ENCODE measurements at regions not wholly inside any gene's neighbourhood (a gene's known extent, or its start where the extent isn't known, plus 50 kb on each side); places are given as distances from the start of the nearest gene placed in this dataset.
"Not testable (repeated sequence)": the region's sequence is repeated elsewhere in the genome, so short reads cannot be mapped to it uniquely, and the experiment has no call there.

GRCh38 chrX:130545796-130546195 is 144.0 kb downstream of the RBMX2 start:
- Histone ChIP-seq H3K23me2 (ENCODE audit: low read depth, low read length) (no peaks in the 10 kb centered on the region), H3K18ac (ENCODE audit: extremely low read depth, low read length) (no peak overlapping the region), H2BK120ac (replicated peaks; ENCODE audit: low read depth, low read length) (no peak overlapping the region), H3K79me1 (ENCODE audit: low read depth, low read length) (no peaks in the 10 kb centered on the region), H3K4ac (replicated peaks; ENCODE audit: insufficient read length, low read depth, low read length) (no peak overlapping the region), H3K4me2 (ENCODE audit: insufficient read depth in 1 of 2, low read depth in 2 of 2, low read length in 2 of 2) (no peak overlapping the region), H2BK5ac (ENCODE audit: low read depth, low read length) (no peak overlapping the region), H3K9me3 (ENCODE audit: insufficient read depth in 2 of 2, low read depth in 1 of 2, low read length in 1 of 2) (no peaks in the 10 kb centered on the region), H3K36me3 (ENCODE audit: control insufficient read depth in 2 of 4, insufficient read depth in 4 of 4, low read length in 3 of 4) (no peaks in the 10 kb centered on the region), H4K20me1 (replicated peaks in 1 of 2; ENCODE audit: control insufficient read depth in 1 of 2, insufficient read depth in 2 of 2, low read length in 2 of 2) (no peaks in the 10 kb centered on the region), H2AFZ (ENCODE audit: low read length) (no peak overlapping the region), H4K8ac (ENCODE audit: extremely low read depth, insufficient read depth, low read length) (no peak overlapping the region), H2BK20ac (ENCODE audit: low read length) (no peak overlapping the region), H2BK15ac (ENCODE audit: low read length) (no peak overlapping the region), H3K9ac (replicated peaks in 1 of 4; ENCODE audit: extremely low read depth in 1 of 4, low read depth in 3 of 4, low read length in 3 of 4) (no peak overlapping the region), H3K79me2 (ENCODE audit: control insufficient read depth in 1 of 2, insufficient read depth in 2 of 2, low read length in 2 of 2) (no peaks in the 10 kb centered on the region), H4K5ac (ENCODE audit: insufficient read length, low read depth, low read length) (no peak overlapping the region), H3K27me3 (replicated peaks in 1 of 4; ENCODE audit: control insufficient read depth in 3 of 4, extremely low read depth in 1 of 4, insufficient read depth in 3 of 4, low read length in 3 of 4) (no peaks in the 10 kb centered on the region), H3K14ac (ENCODE audit: insufficient read length) (no peak overlapping the region), H3K4me1 (replicated peaks in 1 of 4; ENCODE audit: control insufficient read depth in 3 of 4, insufficient read depth in 4 of 4, low read length in 3 of 4) (peaks cover 0 to 3% (median 0%) of the 10 kb centered on the region in 4 experiments; a peak in 1 of 7 replicates), H3K27ac (ENCODE audit: low read depth, low read length) (no peak overlapping the region), H2BK12ac (ENCODE audit: low read depth, low read length) (no peak overlapping the region), H4K91ac (replicated peaks; ENCODE audit: insufficient read length, low read length) (no peak overlapping the region), H3K23ac (ENCODE audit: insufficient read length) (no peak overlapping the region), H3K4me3 (ENCODE audit: extremely low read depth in 1 of 4, insufficient read depth in 2 of 4, low read depth in 3 of 4, low read length in 4 of 4) (no peak overlapping the region), H3K56ac (replicated peaks; ENCODE audit: insufficient read length, low read depth, low read length) (no peak overlapping the region), H2AK5ac (ENCODE audit: low read depth, low read length) (no peak overlapping the region)
- FAIRE-seq (no peak), DNase-seq (ENCODE audit: low read depth in 1 of 2, low spot score in 2 of 2) (no peak)
- POLR2A ChIA-PET (ENCODE audit: partially characterized antibody), result no interaction called here
- CTCF ChIA-PET (ENCODE audit: partially characterized antibody), result no interaction called here
- TF ChIP-seq RNF2 (IDR thresholded peaks at IDR 0.05; ENCODE audit: borderline replicate concordance, low read depth, low read length, missing control alignments, poor library complexity, severe bottlenecking) (no peak), CEBPB (IDR thresholded peaks at IDR 0.05; ENCODE audit: low read depth, low read length) (peak; percentile 42; the same call in 1 of the 2 replicates)
- 89% methylated on average over 2 of the region's 2 CpGs; no CpG with 5 or more reads in 1 of the 2 experiments for WGBS, 2 experiments (ENCODE audit: extremely low coverage in 1 of 2, insufficient coverage in 1 of 2, insufficient read length in 1 of 2, insufficient replicate concordance in 2 of 2, low coverage in 1 of 2, low lambda C conversion rate in 2 of 2, missing lambda C conversion rate in 1 of 2)

- H3K4me2 ChIP-seq (ENCODE audit: insufficient read depth in 1 of 2, low read depth in 2 of 2, low read length in 2 of 2); DNase-seq (ENCODE audit: low read depth in 1 of 2, low spot score in 2 of 2); H2BK5ac ChIP-seq (ENCODE audit: low read depth, low read length); H3K9ac ChIP-seq (replicated peaks in 1 of 4; ENCODE audit: extremely low read depth in 1 of 4, low read depth in 3 of 4, low read length in 3 of 4); H3K36me3 ChIP-seq (ENCODE audit: control insufficient read depth in 2 of 4, insufficient read depth in 4 of 4, low read length in 3 of 4); POLR2A ChIA-PET (ENCODE audit: partially characterized antibody); H4K5ac ChIP-seq (ENCODE audit: insufficient read length, low read depth, low read length); H3K14ac ChIP-seq (ENCODE audit: insufficient read length); H3K79me1 ChIP-seq (ENCODE audit: low read depth, low read length); H2BK120ac ChIP-seq (replicated peaks; ENCODE audit: low read depth, low read length); H2BK20ac ChIP-seq (ENCODE audit: low read length); H3K4ac ChIP-seq (replicated peaks; ENCODE audit: insufficient read length, low read depth, low read length); FAIRE-seq; H3K56ac ChIP-seq (replicated peaks; ENCODE audit: insufficient read length, low read depth, low read length); H4K8ac ChIP-seq (ENCODE audit: extremely low read depth, insufficient read depth, low read length); H4K20me1 ChIP-seq (replicated peaks in 1 of 2; ENCODE audit: control insufficient read depth in 1 of 2, insufficient read depth in 2 of 2, low read length in 2 of 2); H2AFZ ChIP-seq (ENCODE audit: low read length); H3K9me3 ChIP-seq (ENCODE audit: insufficient read depth in 2 of 2, low read depth in 1 of 2, low read length in 1 of 2); H3K18ac ChIP-seq (ENCODE audit: extremely low read depth, low read length); H2AK5ac ChIP-seq (ENCODE audit: low read depth, low read length); H3K27me3 ChIP-seq (replicated peaks in 1 of 4; ENCODE audit: control insufficient read depth in 3 of 4, extremely low read depth in 1 of 4, insufficient read depth in 3 of 4, low read length in 3 of 4); H3K27ac ChIP-seq (ENCODE audit: low read depth, low read length); H3K4me1 ChIP-seq (replicated peaks in 1 of 4; ENCODE audit: control insufficient read depth in 3 of 4, insufficient read depth in 4 of 4, low read length in 3 of 4); H3K4me3 ChIP-seq (ENCODE audit: extremely low read depth in 1 of 4, insufficient read depth in 2 of 4, low read depth in 3 of 4, low read length in 4 of 4); H2BK15ac ChIP-seq (ENCODE audit: low read length); H3K23ac ChIP-seq (ENCODE audit: insufficient read length); H4K91ac ChIP-seq (replicated peaks; ENCODE audit: insufficient read length, low read length); H3K79me2 ChIP-seq (ENCODE audit: control insufficient read depth in 1 of 2, insufficient read depth in 2 of 2, low read length in 2 of 2); H2BK12ac ChIP-seq (ENCODE audit: low read depth, low read length); H3K23me2 ChIP-seq (ENCODE audit: low read depth, low read length): not testable (repeated sequence)
- CTCF ChIA-PET (ENCODE audit: partially characterized antibody), result interaction anchor here (1.2 to 2.7 kb wide), 5 partner anchors 9 to 445 kb away, joined by 3 to 13 read pairs (median 9); no protein-coding TSS in a partner anchor
- WGBS, 2 experiments (ENCODE audit: extremely low coverage in 1 of 2, insufficient coverage in 1 of 2, insufficient read length in 1 of 2, insufficient replicate concordance in 2 of 2, low coverage in 1 of 2, low lambda C conversion rate in 2 of 2, missing lambda C conversion rate in 1 of 2), result 87% methylated on average over 5 of the region's 5 CpGs; no CpG with 5 or more reads in 1 of the 2 experiments
Measured at GRCh38 chrX:130549382-130549781, 147.6 kb downstream of the RBMX2 start.
